T-helper 2 cell treated with Interferon-gamma antibody and Interleukin-4, amounts not matched to agents 5 μg/mL and 100 μg/mL, for 36 hours (primary cell): ENCODE measurements at regions not wholly inside any gene's neighbourhood (a gene's known extent, or its start where the extent isn't known, plus 50 kb on each side); places are given as distances from the start of the nearest gene placed in this dataset.
"Not testable (repeated sequence)": the region's sequence is repeated elsewhere in the genome, so short reads cannot be mapped to it uniquely, and the experiment has no call there.

Source experiments
- DNase-seq: peaks from one replicate; pipeline ENCODE4 v3.0.0; 2021; ENCODE audit warnings: low spot score
- H3K27ac Mint-ChIP-seq: one replicate; pipeline ENCODE4 v1.8.0; 2021; ENCODE audit warnings: mild to moderate bottlenecking, mixed read lengths
- H3K27me3 Mint-ChIP-seq: one replicate; pipeline ENCODE4 v1.8.0; 2021; ENCODE audit warnings: low read depth, mixed read lengths
- H3K36me3 Mint-ChIP-seq: one replicate; pipeline ENCODE4 v1.8.0; 2021; ENCODE audit warnings: low read depth, mixed read lengths
- H3K4me1 Mint-ChIP-seq: one replicate; pipeline ENCODE4 v1.8.0; 2021; ENCODE audit warnings: low read depth, mixed read lengths
- H3K4me3 Mint-ChIP-seq: one replicate; pipeline ENCODE4 v1.8.0; 2022; ENCODE audit warnings: mild to moderate bottlenecking, moderate library complexity, mixed read lengths
- H3K9me3 Mint-ChIP-seq: one replicate; pipeline ENCODE4 v1.8.0; 2021; ENCODE audit warnings: mixed read lengths

GRCh38 chr6:150766201-150766997, 99.1 kb upstream of the MTHFD1L start:
- Mint-ChIP-seq H3K27me3 (peaks cover 7% of the 10 kb centered on the region), H3K27ac (no peak overlapping the region), H3K4me3 (no peak overlapping the region), H3K4me1 (no peaks in the 10 kb centered on the region), H3K9me3 (no peaks in the 10 kb centered on the region), H3K36me3 (no peaks in the 10 kb centered on the region)
- DNase-seq: no peak

GRCh38 chr6:150767161-150767560, 98.3 kb upstream of the MTHFD1L start:
- DNase-seq: no peak
- Mint-ChIP-seq H3K4me3 (no peak overlapping the region), H3K4me1 (no peaks in the 10 kb centered on the region), H3K9me3 (no peaks in the 10 kb centered on the region), H3K27ac (no peak overlapping the region), H3K36me3 (no peaks in the 10 kb centered on the region), H3K27me3 (peaks cover 7% of the 10 kb centered on the region)

GRCh38 chr6:150767571-150768018, 97.9 kb upstream of the MTHFD1L start:
- H3K9me3 Mint-ChIP-seq: no peaks in the 10 kb centered on the region
- H3K27me3 Mint-ChIP-seq: peaks cover 7% of the 10 kb centered on the region
- DNase-seq: no peak
- no peaks in the 10 kb centered on the region for H3K36me3 Mint-ChIP-seq
- H3K4me3 Mint-ChIP-seq: no peak overlapping the region
- H3K4me1 Mint-ChIP-seq: no peaks in the 10 kb centered on the region
- no peak overlapping the region for H3K27ac Mint-ChIP-seq

DNA sequence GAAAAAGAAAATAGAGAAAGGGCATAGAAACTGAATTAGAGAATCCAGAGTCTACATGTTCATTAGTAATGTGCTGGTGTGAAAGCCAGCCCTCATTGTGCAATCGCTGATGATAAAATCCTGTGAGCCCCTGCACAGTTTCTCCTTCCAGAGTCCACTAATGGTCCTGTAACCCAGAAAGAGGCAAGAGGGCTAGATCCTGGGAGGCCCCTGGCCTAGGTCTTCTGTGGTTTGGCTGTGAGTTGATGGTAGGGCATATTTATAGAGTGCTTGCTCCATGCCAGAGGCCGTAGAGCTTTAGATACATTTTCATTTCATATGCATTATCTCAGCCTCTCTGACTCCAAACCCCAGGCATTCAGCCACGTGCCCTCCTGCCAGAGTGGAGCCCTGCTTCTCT, 94.9 kb upstream of the MTHFD1L start:
- peaks cover 4% of the 10 kb centered on the region for H3K27me3 Mint-ChIP-seq
- no peaks in the 10 kb centered on the region for H3K36me3 Mint-ChIP-seq
- H3K4me1 Mint-ChIP-seq: no peaks in the 10 kb centered on the region
- no peak for DNase-seq
- no peak overlapping the region for H3K4me3 Mint-ChIP-seq
- no peak overlapping the region for H3K27ac Mint-ChIP-seq
- peaks cover 18% of the 10 kb centered on the region for H3K9me3 Mint-ChIP-seq

- Mint-ChIP-seq H3K4me1 (no peaks in the 10 kb centered on the region), H3K27ac (no peak overlapping the region)
- DNase-seq: no peak
These were observed 91.5 kb upstream of the MTHFD1L start for GRCh38 chr6:150773969-150774368.

DNA sequence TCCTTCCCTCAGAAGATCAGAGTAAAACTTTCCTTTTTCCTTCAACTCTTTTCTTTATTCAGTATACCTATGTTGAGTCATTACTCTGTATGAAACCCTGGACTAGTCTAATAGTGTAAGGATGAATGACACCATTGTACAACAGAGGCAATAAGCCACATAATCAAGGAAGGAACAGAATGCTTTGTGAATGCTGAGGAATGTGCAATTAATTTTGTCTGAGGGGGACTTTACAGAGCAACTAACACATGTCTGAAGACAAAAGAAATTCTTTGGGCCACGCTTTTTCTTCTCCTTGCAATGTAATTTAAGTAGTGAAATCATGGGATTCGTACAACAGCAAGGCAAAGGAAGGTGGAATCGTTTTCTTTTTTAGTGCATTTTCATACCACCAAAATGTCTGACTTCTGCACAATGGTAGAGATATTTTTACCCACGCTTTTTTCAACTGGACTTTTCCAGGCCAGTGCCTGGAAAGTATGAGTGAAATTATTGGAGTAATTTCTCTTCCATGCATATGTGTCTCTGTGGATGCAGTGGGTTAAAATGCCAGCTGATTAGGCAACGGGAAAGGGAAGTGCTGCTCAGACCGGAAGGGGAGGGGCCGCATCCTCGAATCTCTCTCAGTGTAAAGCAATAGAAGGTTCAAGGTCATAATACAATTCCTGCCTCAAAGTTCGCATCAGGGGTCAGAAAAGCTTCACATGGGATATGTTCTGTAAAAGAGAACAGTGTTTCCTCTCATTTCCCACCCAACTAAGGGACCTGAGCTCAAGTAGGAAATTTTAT, 89.9 kb upstream of the MTHFD1L start:
- H3K27ac Mint-ChIP-seq: no peak overlapping the region
- H3K27me3 Mint-ChIP-seq: no peaks in the 10 kb centered on the region
- H3K4me1 Mint-ChIP-seq: no peaks in the 10 kb centered on the region
- H3K9me3 Mint-ChIP-seq: peaks cover 32% of the 10 kb centered on the region
- no peak for DNase-seq
- H3K4me3 Mint-ChIP-seq: no peak overlapping the region
- H3K36me3 Mint-ChIP-seq: no peaks in the 10 kb centered on the region

More at GRCh38 chr6:150773969-150774368, 91.5 kb upstream of the MTHFD1L start:
- Mint-ChIP-seq H3K36me3 (no peaks in the 10 kb centered on the region), H3K4me3 (no peak overlapping the region), H3K9me3 (peaks cover 32% of the 10 kb centered on the region), H3K27me3 (peaks cover 4% of the 10 kb centered on the region)

- no peaks in the 10 kb centered on the region for H3K4me1 Mint-ChIP-seq
- no peaks in the 10 kb centered on the region for H3K36me3 Mint-ChIP-seq
- H3K4me3 Mint-ChIP-seq: no peak overlapping the region
These were observed 87.8 kb upstream of the MTHFD1L start for GRCh38 chr6:150777736-150778135.

GRCh38 chr6:150783813-150784212, 81.7 kb upstream of the MTHFD1L start:
- Mint-ChIP-seq H3K27me3 (peaks cover 15% of the 10 kb centered on the region), H3K9me3 (no peaks in the 10 kb centered on the region), H3K4me3 (no peak overlapping the region), H3K27ac (no peak overlapping the region), H3K4me1 (no peaks in the 10 kb centered on the region), H3K36me3 (no peaks in the 10 kb centered on the region)
- DNase-seq: no peak

More at GRCh38 chr6:150777736-150778135, 87.8 kb upstream of the MTHFD1L start:
- Mint-ChIP-seq H3K9me3 (peaks cover 32% of the 10 kb centered on the region), H3K27me3 (no peaks in the 10 kb centered on the region), H3K27ac (no peak overlapping the region)
- DNase-seq: no peak

- H3K4me3 Mint-ChIP-seq: no peak overlapping the region
- no peak overlapping the region for H3K27ac Mint-ChIP-seq
- H3K27me3 Mint-ChIP-seq: peaks cover 15% of the 10 kb centered on the region
- no peak for DNase-seq
- no peaks in the 10 kb centered on the region for H3K9me3 Mint-ChIP-seq
- no peaks in the 10 kb centered on the region for H3K36me3 Mint-ChIP-seq
- no peaks in the 10 kb centered on the region for H3K4me1 Mint-ChIP-seq
These were observed 78.1 kb upstream of the MTHFD1L start for GRCh38 chr6:150787429-150787828.

DNA sequence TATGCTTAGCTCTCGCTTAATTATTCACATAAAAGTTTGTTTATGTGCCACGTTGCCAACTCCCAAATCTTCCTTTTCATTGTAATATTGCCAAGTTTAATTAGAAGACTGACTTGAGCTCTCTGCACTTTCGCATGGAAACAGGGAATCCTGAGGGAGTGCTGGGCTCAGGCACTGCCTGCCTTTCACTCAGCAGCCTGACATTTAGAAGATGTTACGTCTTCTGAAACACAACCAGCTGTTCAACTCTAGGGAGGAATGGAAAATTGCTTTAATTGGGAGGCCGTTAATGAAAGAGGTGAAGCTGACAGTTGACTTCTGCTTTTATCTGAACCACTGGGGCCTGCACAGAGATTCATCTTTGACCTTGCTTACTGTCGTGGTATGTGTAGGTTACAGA, 77.4 kb upstream of the MTHFD1L start:
- no peaks in the 10 kb centered on the region for H3K36me3 Mint-ChIP-seq
- DNase-seq: no peak
- H3K9me3 Mint-ChIP-seq: no peaks in the 10 kb centered on the region
- H3K27me3 Mint-ChIP-seq: peaks cover 16% of the 10 kb centered on the region
- H3K4me1 Mint-ChIP-seq: no peaks in the 10 kb centered on the region
- no peak overlapping the region for H3K27ac Mint-ChIP-seq
- no peak overlapping the region for H3K4me3 Mint-ChIP-seq

DNA sequence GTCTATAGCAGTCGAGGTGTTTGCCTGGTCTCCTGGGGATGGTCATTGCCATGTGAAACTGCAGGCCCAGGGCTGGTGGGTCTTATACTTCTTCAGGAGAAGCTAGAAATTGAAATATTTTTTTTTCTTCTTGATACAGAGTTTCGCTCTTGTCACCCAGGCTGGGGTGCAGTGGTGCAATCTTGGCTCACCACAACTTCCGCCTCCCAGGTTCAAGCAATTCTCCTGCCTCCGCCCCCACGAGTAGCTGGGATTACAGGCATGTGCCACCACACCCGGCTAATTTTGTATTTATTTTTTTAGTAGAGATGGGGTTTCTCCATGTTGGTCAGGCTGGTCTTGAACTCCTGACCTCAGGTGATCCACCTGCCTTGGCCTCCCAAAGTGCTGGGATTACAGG, 75.6 kb upstream of the MTHFD1L start:
- not testable (repeated sequence) for DNase-seq, H3K36me3 Mint-ChIP-seq, H3K27ac Mint-ChIP-seq, H3K9me3 Mint-ChIP-seq, H3K4me1 Mint-ChIP-seq, H3K4me3 Mint-ChIP-seq
- peaks cover 12% of the 10 kb centered on the region for H3K27me3 Mint-ChIP-seq

DNA sequence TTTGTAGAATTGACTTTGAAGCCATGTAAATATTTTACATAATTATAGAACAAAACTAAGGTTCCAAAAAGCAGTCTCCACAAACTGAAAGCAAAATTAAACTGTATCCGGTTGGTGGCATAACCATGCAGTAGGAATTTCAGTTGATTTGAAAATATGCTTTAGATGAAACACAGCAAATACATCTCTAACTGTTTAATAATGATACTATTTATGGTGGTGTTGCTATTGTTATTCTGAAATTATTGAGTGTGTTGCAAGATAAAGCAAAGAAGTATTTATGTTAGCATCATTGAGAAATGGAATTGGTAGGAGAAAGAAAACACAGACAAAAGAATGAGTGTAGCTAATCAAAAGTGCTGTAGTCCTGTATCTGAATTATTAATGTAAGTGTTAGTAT, 73.8 kb upstream of the MTHFD1L start:
- H3K4me1 Mint-ChIP-seq: no peaks in the 10 kb centered on the region
- no peaks in the 10 kb centered on the region for H3K9me3 Mint-ChIP-seq
- H3K4me3 Mint-ChIP-seq: no peak overlapping the region
- no peak overlapping the region for H3K27ac Mint-ChIP-seq
- H3K36me3 Mint-ChIP-seq: no peaks in the 10 kb centered on the region
- DNase-seq: no peak
- H3K27me3 Mint-ChIP-seq: peaks cover 12% of the 10 kb centered on the region

- DNase-seq: no peak
- no peaks in the 10 kb centered on the region for H3K9me3 Mint-ChIP-seq
- H3K36me3 Mint-ChIP-seq: no peaks in the 10 kb centered on the region
- peaks cover 10% of the 10 kb centered on the region for H3K27me3 Mint-ChIP-seq
- no peak overlapping the region for H3K27ac Mint-ChIP-seq
- no peak overlapping the region for H3K4me3 Mint-ChIP-seq
- no peaks in the 10 kb centered on the region for H3K4me1 Mint-ChIP-seq
These were observed 67.6 kb upstream of the MTHFD1L start for GRCh38 chr6:150797949-150798348.

DNA sequence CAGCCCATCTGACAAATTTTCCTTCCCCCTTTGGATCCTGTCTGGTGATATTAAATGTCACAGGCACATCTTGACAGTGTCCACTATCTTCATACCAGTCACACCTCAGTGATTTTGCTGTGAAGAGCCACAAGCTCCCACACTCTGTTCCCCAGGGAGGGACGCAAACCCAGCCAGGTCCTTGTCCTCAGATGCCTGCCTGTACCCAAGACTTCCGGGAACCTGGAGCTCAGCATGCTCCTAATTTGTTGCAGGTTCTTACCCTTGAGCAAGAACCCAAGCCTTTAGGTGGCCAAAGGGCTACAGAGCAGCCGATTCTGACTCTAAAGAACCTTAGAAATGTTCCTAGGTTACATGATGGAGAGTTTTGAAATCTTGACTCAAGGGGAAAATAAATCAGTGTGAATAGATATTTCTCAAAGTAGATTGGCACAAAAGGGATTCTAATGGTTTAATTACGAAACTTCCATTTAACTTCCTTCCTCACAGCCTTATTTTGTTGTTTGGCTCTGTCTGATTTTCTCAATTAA, 66.2 kb upstream of the MTHFD1L start:
- peaks cover 13% of the 10 kb centered on the region for H3K27me3 Mint-ChIP-seq
- no peak overlapping the region for H3K27ac Mint-ChIP-seq
- H3K4me1 Mint-ChIP-seq: no peaks in the 10 kb centered on the region
- H3K36me3 Mint-ChIP-seq: no peaks in the 10 kb centered on the region
- no peak for DNase-seq
- no peak overlapping the region for H3K4me3 Mint-ChIP-seq
- no peaks in the 10 kb centered on the region for H3K9me3 Mint-ChIP-seq
